Neural progenitor cell (in vitro differentiated cells): ENCODE measurements at regions not wholly inside any gene's neighbourhood (a gene's known extent, or its start where the extent isn't known, plus 50 kb on each side); places are given as distances from the start of the nearest gene placed in this dataset.

Source experiments
- CTCF ChIP-seq: fragments of 200-600 bp; sonication (generic); IDR thresholded peaks from 2 replicates; pipeline ENCODE4 v1.5.1; 2017; ENCODE audit warnings: antibody characterized with exemption, mild to moderate bottlenecking
- EZH2 ChIP-seq: fragments of 200-600 bp; sonication (generic); IDR thresholded peaks from 2 replicates; pipeline ENCODE4 v1.6.1; 2017; ENCODE audit warnings: antibody characterized with exemption, mild to moderate bottlenecking, moderate library complexity

DNA sequence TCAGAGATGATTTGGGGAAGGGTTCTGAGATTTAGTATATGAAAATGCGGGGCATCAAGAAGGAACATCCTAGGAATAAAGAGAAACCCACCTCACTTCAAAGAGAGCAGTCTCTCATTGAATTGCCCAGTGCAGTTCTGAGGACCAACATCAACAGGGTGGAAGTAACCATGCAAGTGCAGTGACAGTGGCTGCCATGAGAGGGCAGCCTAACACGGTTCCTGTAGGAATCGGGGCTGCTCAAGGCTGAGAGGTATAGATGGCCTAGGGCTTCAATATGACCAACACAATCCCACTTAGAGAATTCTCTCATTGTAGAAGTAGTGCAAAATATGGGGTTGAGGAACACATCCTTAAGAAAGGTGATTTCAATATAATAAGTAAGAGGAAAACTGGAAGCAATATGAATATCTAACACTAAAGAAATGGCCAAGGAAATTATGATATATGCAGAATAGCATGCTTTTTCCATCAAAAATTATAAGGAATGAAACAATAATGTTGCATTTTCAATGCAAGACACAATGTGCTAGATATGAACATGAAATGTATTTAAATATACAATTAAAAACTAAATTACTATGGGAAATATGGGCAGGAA is 51.1 kb upstream of the ARRDC4 start:
- TF ChIP-seq CTCF (peak; percentile 88), EZH2 (no peak)
